NCI-H1105 (cell line): ENCODE measurements at regions not wholly inside any gene's neighbourhood (a gene's known extent, or its start where the extent isn't known, plus 50 kb on each side); places are given as distances from the start of the nearest gene placed in this dataset.
"Not testable (repeated sequence)": the region's sequence is repeated elsewhere in the genome, so short reads cannot be mapped to it uniquely, and the experiment has no call there.

ENCODE experiments used
- DNase-seq: peaks from one replicate; lab custom pipeline; 2025; lab: John Stamatoyannopoulos, UW

DNA sequence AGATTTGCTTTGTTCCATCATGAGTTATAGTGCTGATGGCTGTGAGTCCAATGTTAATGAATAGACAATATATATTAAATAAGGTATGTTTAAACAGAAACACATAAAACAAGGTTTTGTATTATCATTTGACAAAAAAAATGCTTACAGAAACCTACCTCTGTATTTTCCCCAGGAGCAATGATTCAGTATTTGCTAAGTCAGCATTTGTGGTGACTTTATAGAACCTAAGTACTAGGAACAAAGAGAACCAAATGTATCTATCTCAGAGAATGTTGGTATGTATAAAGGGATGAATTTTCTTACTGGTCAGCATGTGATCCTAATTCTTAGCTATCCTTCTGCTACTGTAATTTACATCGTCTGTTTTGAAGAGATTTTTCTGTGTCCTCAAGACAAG is 421.5 kb upstream of the SEL1L start:
- no peak for DNase-seq

DNA sequence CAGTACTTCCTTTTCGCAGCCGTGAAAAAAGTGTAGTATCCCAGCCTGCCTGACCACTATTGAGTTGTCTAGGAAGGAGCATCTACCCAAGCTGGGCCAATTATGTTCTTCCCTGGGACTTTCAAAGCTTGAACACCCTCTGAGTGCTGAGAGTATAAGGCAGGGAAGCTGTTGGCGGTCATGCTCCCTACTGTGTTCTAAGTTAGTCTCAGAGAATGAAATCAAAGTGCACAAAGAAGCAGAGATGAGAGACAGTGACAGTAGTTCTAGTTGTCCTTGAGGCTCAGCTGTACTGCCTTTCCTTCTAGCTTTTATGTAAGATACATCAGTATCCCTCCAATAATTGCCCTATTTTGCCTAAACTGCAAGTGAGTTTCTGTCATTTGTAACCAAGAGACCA is 427.1 kb upstream of the SEL1L start:
- no peak for DNase-seq

- DNase-seq: no peak
These were observed 430.2 kb upstream of the SEL1L start for GRCh38 chr14:81963846-81964245.

DNA sequence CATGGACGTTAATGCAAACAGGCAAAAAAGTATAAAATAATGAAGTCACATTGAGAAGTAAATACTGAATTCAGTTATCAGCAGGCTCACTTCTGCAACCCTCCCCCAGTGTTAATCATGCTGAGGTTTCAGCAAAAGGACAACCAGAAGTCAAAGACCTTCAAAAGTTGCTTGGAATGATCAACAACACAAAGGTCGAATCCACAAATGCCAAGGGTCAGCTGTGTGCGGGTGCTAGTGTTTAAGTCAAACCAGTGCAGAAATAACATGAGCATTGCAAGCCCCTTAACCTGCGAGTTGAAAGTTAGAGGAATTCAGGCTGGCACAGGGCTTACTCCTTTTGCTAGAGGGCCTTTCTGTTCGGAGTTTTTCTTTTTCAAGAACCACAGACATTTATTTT is 436.7 kb upstream of the SEL1L start:
- no peak for DNase-seq

GRCh38 chr14:81971911-81972310 is 438.3 kb upstream of the SEL1L start:
- DNase-seq: no peak

GRCh38 chr14:81972601-81973000 is 438.9 kb upstream of the SEL1L start:
- no peak for DNase-seq

DNA sequence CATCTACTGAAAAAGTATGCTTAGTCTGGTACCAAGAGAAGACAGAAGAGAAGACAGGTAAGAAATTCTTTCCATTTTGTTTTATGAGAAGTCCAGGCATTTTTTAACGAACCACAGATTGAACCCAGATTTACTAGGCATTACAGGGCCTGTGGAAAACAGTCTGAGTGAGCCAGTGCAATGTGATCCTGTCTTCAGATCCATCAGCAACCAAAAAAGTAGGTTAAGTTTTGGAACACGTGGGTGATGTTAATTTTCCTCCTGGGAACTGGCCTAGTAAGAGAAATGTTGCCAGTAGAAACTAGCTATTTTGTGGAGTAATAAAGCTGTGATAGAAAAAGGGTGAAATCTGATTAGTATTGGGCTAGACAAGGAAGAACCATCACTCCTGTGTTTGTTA is 440.9 kb upstream of the SEL1L start:
- DNase-seq: no peak

GRCh38 chr14:81980601-81981306 is 447.1 kb upstream of the SEL1L start:
- DNase-seq: no peak

DNA sequence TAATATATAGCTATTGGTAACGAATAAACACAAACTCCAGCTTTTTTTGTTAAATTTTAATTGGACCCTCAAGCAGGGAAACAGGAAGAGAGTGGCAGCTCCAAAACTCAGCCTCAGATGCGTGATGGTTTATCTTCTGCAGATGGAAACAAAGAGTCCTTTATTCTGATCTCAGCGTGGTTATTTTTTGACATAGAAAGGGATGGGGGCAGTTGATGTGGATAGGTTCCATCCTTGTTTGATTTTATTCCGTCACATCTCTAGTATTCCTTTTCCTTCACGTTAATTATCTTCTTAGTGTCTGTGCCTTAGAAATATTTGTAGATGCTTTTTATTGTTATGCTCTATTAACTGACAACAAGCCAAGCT is 447.6 kb upstream of the SEL1L start:
- no peak for DNase-seq

GRCh38 chr14:81982046-81982445 is 448.4 kb upstream of the SEL1L start:
- no peak for DNase-seq

- DNase-seq: no peak
These were observed 452.4 kb upstream of the SEL1L start for GRCh38 chr14:81986005-81986404.

- no peak for DNase-seq
These were observed 455.6 kb upstream of the SEL1L start for GRCh38 chr14:81989211-81989610.

DNA sequence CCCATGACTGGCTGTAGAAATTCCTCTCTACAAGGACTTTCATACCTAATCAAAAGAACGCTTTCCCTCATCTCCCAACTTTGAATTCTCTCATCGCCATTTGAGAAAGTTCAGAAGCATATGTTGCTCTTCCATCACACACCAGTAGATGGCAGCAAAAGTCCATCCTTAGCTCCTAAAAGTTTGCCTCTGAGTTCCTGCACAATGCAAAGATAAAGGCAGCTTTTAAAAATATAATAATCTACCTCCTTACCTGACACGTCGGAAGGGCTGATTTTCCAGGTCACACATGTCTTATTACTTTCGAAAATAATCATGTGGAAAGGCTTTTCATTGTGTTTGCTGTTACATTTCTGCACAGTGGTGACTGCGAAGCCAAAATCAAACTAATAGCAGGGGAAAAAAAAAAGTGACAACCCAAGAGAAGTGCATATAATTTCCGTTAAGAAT is 456.7 kb upstream of the SEL1L start:
- DNase-seq: peak; percentile 10

DNA sequence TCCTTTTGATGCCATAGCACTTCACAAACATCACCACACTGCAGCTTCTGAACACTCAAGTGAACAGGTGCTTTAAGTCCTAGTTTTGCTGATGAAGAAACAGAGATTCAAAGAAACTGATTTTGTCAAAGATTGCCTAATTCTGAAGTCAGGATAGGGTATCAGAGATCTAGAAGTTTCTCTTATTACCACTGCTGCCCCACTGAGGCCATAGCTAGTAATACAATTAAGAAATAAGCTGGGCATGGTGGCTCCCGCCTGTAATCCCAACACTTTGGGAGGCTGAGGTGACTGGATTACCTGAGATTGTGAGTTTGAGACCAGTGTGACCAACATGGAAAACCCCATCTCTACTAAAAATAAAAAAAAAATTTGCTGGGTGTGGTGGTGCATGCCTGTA is 458.3 kb upstream of the SEL1L start:
- DNase-seq: no peak

GRCh38 chr14:81993432-81993831 is 459.8 kb upstream of the SEL1L start:
- no peak for DNase-seq

DNA sequence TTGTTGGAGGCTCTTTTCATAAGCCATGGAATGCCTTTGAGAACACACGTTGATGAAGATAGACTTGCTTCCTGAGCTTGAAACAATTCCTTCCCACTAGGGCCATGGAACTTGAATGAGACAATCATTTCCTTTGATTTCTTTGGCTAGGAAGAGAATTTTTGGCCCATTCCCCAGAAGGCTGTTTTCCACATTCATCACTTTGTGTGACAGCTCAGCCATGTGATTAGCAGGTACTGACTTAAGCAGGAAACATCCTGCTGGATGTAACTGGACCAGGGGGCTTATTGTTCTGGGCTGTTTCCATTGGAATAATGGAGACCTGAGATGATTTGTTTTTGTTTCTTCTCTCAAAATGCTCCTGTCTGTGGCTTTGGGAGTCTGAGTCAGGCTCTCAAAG is 469.8 kb upstream of the SEL1L start:
- DNase-seq: no peak

DNA sequence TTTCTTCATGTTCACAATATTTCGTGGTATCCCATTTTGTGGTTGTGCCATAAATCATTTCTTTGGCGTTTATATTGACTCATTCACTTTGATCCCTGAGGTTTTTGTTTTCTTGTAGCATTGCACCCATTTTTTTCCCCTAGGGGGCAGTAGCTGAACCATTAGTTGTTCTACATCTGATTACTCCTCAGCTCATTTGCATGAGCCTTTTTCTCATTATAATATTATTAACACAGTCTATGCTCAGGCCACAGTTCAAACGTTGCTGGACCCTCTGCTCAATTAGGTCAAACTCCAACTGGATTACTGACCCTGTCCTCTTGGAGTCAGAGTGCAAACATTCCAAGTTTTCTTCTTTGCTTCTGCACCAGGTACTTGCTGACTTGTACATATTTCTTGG is 475.4 kb upstream of the SEL1L start:
- no peak for DNase-seq

DNA sequence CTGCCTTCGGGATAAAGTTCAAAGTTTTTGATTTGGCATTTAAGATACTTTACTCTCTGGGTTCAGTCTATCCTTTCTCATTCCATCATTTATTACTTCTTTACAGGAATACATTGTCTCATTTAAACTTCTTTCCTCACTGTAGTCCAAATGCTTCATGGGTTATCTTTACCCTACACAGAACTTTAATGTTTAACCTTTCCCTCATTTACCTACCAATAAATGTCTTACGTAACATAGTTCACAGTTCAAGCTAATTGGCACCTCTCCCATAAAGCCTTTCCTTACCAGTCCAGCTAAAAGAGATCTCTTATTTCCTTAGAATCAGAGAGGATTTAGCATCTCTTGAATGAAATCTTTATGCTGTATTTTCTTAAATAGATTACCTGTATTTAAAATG is 476.3 kb upstream of the SEL1L start:
- DNase-seq: no peak

GRCh38 chr14:82011460-82011859 is 477.8 kb upstream of the SEL1L start:
- no peak for DNase-seq

- no peak for DNase-seq
These were observed 495.4 kb upstream of the SEL1L start for GRCh38 chr14:82029038-82029437.

DNA sequence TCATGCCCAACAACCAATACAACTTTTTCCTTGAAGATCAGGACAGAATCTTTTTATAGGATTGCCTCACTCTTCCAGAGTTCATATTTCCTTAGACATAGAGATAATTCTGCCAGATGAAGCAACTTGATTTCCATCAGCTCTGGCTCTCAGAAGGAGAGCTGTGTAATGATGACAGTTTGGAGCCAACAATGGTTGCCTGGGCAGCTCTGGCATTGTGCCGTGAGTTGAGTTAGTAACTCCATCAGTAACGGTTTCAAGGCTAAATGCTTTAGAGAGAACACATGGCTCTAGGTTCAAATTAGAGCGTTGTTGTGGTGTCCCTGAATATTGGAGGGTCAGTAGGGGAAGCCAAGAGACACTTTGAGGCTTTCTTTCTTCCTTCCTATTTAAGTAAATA is 501.7 kb upstream of the SEL1L start:
- no peak for DNase-seq

DNA sequence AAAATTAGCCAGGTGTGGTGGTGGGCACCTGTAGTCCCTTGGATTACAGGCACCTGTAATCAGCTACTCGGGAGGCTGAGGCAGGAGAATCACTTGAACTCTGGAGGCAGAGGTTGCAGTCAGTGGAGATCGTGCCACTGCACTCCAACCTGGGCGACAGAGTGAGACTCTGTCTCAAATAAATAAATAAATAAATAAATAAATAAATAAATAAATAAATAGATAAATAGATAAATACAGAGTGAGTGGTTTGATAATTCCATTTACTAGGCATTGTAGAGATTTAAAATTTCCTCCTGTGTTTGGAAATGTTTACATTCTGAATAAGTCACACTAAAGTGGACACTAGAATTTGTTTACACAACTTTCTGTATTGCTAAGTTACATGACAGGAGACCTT is 504.4 kb upstream of the SEL1L start:
- DNase-seq: not testable (repeated sequence)

DNA sequence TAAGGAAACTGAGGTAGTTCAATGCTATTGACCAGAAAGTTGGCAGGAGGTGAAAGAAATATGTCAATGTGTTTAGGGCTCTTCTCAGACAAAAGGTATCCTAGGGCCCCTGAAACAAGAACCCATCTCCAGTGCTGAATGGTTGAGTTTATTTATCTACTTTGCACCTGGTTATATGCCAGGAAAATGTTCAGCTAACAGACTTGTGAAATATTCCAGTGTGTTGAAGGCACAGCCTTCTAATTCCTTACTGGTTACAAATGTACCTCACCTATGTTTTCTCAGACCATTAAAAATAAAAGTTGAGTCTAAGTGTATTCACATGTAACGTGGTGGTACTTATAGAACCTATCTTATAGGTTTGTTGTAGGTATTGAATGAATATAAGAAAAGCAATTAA is 511.7 kb upstream of the SEL1L start:
- DNase-seq: no peak

DNA sequence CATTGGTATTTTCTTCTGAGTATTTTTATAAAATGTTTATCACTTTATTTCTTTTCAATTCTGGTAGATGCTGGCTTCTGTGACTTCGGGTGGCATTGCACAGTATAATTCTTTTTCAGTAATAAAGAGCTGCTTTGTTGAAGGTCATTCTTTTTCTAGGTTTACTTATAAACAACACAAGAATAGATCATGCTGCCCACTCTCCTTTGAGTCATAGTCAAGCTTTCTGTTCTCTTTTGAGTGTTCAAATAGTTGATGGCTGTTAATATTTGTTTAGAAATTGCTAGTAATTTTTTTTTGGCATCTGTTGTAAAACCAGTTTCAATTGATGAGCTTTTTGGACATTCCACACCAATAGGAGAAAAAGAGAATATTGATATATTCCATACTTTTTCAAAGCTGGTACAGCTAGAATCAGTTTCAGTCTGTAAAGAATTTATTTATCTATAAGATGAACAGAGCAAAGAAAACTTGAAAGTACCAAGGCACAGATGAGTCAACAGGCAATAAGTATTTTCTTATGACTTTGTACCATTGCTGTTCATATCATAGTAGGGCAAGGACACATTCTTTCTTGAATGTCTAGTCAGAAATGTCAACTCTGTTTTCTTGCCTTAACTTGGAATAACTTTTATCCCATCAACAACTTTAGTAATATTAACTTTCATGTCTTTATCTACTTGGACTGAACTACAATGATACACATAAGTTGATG is 513.0 kb upstream of the SEL1L start:
- no peak for DNase-seq
